ENCODE measurements at regions not wholly inside any gene's neighbourhood (a gene's known extent, or its start where the extent isn't known, plus 50 kb on each side); places are given as distances from the start of the nearest gene placed in this dataset.

DNA sequence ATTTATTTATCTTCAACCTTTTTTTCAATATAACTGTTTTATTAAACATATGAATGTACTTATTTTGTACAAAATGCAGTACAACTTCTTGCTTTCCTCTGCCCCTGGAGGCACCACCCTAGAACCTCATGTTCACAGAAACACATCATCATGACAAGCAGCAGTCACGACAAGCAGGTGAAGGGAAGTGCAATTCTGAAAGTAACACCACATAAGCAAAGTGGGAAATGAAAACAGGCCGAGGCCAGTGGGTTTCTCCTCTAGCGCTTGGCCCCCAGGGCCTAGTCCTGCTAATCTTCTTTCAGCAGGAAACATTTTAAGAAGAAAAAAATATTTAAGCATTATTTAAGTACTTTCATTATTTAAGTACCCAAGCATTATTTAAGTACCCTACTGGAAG, 598.1 kb downstream of the SH2D4B start:
- TF ChIP-seq, protein P1, sequence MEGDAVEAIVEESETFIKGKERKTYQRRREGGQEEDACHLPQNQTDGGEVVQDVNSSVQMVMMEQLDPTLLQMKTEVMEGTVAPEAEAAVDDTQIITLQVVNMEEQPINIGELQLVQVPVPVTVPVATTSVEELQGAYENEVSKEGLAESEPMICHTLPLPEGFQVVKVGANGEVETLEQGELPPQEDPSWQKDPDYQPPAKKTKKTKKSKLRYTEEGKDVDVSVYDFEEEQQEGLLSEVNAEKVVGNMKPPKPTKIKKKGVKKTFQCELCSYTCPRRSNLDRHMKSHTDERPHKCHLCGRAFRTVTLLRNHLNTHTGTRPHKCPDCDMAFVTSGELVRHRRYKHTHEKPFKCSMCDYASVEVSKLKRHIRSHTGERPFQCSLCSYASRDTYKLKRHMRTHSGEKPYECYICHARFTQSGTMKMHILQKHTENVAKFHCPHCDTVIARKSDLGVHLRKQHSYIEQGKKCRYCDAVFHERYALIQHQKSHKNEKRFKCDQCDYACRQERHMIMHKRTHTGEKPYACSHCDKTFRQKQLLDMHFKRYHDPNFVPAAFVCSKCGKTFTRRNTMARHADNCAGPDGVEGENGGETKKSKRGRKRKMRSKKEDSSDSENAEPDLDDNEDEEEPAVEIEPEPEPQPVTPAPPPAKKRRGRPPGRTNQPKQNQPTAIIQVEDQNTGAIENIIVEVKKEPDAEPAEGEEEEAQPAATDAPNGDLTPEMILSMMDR (IDR thresholded peaks at IDR 0.05; ENCODE audit: low read depth, low read length, poor library complexity, severe bottlenecking) = no peak
- TF ChIP-seq EZH2phosphoT487 (IDR thresholded peaks at IDR 0.05; ENCODE audit: borderline replicate concordance, low read length) = no peak

Data from DOHH2 (cell line).